ENCODE measurements at regions not wholly inside any gene's neighbourhood (a gene's known extent, or its start where the extent isn't known, plus 50 kb on each side); places are given as distances from the start of the nearest gene placed in this dataset.
"Not testable (repeated sequence)": the region's sequence is repeated elsewhere in the genome, so short reads cannot be mapped to it uniquely, and the experiment has no call there.

DNA sequence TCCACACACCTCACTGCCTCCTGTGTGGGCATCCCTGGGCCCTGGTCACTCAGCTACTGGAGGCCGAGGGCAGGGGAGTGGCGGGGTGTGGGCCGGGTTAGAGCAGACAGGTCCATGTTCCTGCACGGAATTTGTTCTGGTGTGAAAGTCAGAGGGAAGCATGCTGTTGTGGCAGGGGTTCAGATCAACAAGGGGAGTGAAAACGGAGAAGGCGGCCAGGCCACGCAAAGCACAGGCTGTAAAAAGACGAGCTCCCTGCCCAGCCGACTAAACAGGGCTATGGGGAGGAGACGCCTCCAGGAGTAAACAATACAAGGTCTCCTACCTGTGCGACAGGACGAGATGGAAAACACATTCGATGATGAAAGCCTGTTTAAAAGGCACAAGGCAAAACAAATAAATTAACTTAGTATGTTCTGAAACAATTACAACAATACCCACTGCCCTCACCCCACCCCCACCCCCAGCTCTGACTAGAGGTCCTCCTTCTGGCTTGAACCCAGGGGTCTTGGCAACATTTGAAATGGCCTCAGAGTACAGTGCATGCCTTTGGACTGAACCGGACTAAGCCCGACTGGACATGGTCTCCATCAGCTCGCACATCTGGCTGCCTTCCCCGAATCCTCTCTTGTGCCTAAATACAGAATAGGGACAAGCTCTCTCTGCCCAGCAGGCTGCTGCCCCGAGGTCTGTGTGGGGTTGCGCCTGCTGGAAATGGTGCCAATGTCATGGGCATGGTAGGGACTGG lies 274.9 kb upstream of the DIO3 start:
- DNase-seq (ENCODE audit: low spot score): no peak

GRCh38 chr14:101288436-101289229 lies 272.7 kb upstream of the DIO3 start:
- DNase-seq (ENCODE audit: low spot score): no peak

DNA sequence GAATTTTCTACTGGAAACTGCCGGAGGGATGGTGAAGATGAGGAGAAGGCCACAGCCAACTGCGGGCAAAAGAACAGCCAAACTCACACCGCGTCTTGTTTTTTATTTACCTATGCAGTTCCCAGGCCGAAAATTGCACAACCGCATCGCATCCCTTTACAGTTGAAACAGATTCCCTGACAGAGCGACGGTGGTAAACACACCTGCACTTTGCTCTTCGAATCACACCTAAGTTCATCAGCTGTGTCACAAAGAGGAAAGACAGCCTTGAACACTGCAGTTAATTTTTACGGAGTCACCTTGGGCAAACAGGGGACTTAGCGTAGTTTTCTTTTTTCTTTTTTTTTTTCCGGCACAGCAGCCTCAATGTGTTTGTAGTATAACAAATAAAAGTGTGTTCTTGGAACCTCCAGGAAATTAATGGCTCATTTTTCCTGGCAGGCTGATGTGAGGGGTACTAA lies 272.0 kb upstream of the DIO3 start:
- DNase-seq (ENCODE audit: low spot score): no peak

GRCh38 chr14:101289911-101290310 lies 271.4 kb upstream of the DIO3 start:
- no peak for DNase-seq (ENCODE audit: low spot score)

GRCh38 chr14:101290611-101291010 lies 270.7 kb upstream of the DIO3 start:
- no peak for DNase-seq (ENCODE audit: low spot score)

DNA sequence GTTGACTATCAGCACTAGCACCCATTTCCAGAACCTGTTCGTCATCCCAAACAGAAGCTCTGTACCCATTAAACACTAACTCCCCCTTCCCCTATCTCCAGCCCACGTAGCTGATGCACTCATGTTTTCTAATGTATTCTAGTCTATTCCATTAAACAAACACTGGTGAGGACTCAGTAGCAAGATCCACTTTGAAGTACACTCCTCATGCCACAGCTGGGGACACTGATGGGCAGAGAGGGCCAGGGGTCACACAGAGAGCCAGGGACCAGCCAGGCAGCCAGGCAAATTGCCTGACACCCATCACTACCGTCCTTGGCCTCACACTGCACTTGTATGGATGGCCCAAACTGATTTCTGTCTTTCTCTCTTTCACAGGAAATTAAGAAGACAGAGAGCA lies 269.9 kb upstream of the DIO3 start:
- DNase-seq (ENCODE audit: low spot score): no peak

GRCh38 chr14:101292448-101292847 lies 268.8 kb upstream of the DIO3 start:
- DNase-seq (ENCODE audit: low spot score): no peak

GRCh38 chr14:101293605-101294004 lies 267.7 kb upstream of the DIO3 start:
- DNase-seq (ENCODE audit: low spot score): no peak

- DNase-seq (ENCODE audit: low spot score): no peak
Observed at GRCh38 chr14:101294136-101294535, 267.2 kb upstream of the DIO3 start.

- DNase-seq (ENCODE audit: low spot score): not testable (repeated sequence)
Observed at GRCh38 chr14:101299781-101300180, 261.5 kb upstream of the DIO3 start.

DNA sequence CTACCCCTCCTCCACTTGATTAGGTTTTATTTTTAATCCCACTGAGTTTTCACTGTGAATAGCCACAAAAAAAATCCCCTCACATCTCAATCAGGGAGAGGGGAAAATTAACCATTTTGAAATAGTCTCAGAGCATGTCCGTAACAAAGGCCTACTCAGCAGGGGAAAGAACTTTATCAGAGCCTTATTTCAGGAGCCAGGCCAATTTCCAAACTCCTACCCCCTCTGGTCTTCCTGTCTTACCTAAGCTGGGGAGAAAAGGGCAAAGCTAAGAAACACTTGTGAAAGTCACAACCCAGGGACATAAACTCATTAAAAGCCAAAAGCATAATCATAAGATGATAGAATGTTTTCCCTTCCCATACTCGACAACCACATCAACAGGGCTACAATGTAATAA lies 260.3 kb upstream of the DIO3 start:
- no peak for DNase-seq (ENCODE audit: low spot score)

DNA sequence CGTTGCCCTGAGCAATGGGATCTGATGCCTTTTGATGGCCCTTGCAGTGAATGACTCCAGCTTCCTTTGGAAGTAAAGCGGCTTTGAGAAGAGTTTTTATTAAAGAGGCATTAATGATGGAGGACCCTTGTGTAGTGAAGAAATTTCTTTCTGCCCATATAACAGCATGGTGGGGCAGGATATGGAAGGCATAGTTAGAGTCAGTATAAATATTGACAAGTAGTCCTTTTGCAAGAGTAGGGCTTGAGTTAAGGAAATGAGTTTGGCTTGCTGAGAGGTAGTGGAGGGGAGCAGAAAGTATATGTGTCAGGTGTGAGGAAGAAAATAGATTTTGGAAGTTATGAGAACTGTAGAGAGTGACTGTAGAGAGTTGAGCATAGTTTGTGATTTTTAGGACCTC lies 254.1 kb upstream of the DIO3 start:
- DNase-seq (ENCODE audit: low spot score): not testable (repeated sequence)

DNA sequence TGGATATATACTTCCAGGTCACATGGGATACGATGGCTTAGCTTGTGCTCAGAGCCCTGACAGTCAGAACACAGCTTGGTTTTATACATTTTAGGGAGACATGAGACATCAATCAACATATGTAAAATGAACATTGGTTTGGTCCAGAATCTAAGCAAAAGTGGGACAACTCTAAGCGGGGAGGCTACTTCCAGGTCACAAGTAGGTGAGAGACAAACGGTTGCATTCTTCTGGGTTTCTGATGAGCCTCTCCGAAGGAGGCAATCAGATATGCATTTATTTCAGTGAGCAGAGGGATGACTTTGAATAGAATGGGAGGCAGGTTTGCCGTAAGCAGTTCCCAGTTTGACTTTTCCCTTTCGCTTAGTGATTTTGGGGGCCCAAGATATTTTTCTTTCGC lies 250.1 kb upstream of the DIO3 start:
- DNase-seq (ENCODE audit: low spot score): not testable (repeated sequence)

DNA sequence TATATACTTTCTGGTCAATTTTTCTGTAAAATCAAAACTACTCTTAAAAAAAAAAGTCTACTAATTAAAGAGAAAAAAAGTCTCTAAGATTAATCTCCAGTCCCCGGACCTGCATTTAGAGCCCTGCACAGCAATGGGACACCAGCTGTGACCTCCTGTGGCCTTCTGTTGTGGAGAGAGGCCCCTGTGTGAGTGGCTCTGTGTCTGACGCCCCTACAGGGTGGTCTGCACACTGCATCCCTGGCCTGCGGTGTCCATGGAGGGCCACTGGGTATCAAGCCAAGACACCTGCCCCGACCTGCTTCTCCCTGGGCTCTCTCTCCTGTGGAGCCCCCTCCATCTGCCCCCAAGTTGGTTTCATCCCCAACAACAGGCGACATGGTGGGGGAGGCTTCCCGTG lies 248.0 kb upstream of the DIO3 start:
- DNase-seq (ENCODE audit: low spot score): no peak

DNA sequence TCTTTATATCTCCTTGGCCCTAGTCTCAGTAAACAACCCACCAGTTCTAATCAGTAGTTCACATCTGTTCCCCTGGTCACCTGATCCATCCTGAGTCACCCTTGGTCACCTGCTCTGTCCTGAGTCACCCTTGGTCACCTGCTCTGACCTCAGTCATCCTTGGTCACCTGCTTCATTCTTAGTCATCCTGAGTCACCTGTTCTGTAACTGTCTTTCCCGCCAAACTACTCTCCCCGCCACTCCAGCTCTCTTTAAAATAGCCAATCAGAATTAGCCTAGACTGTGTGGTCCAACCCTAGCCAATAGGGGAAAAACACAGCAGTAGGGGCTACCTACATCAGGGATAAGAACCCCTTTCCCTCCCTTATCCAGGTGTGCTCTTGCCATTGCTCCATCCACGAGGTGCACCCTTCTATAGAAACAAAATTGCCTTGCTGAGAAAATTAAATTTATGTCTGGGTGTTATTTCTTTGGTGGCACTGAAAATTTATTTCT lies 245.4 kb upstream of the DIO3 start:
- no peak for DNase-seq (ENCODE audit: low spot score)

- DNase-seq (ENCODE audit: low spot score): no peak
Observed at GRCh38 chr14:101318271-101318670, 243.0 kb upstream of the DIO3 start.

DNA sequence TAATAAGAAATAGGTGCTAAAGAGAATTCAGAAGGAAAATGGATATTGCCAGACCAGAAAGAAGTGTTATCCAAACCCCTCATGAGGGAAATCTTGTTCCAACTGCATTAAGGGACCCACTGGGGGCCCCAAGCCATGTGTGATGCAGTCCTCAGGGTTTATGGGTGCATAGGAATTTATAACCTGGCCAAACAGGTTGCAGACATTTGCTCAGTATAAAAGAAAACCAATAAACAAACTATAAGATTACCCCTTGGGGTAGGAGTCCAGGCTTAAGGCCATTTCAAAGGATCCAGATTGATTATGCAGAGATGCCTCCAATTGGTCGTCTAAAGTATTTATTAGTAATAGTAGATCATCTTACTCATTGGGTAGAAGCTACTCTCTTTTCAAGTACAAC lies 240.9 kb upstream of the DIO3 start:
- no peak for DNase-seq (ENCODE audit: low spot score)

- DNase-seq (ENCODE audit: low spot score): no peak
Observed at GRCh38 chr14:101322223-101322622, 239.1 kb upstream of the DIO3 start.

DNA sequence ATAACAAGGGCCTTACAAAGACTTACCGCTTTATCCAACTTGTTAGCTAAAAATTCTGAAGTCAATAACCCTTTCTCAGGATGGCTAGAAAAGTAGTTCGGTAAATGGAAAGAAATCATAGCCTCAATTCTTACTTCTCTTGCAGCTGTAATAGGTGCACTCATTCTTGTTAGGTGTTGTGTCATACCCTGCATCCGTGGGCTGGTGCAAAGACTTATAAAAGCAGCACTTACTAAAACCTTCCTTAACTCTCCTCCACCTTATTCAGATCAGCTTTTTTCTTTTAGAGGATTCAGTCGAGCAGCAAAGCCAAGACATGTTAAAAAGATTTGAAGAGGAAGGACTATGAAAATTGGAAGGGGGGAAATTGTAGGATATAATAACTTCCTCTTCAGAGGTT lies 238.2 kb upstream of the DIO3 start:
- DNase-seq (ENCODE audit: low spot score): no peak

DNA sequence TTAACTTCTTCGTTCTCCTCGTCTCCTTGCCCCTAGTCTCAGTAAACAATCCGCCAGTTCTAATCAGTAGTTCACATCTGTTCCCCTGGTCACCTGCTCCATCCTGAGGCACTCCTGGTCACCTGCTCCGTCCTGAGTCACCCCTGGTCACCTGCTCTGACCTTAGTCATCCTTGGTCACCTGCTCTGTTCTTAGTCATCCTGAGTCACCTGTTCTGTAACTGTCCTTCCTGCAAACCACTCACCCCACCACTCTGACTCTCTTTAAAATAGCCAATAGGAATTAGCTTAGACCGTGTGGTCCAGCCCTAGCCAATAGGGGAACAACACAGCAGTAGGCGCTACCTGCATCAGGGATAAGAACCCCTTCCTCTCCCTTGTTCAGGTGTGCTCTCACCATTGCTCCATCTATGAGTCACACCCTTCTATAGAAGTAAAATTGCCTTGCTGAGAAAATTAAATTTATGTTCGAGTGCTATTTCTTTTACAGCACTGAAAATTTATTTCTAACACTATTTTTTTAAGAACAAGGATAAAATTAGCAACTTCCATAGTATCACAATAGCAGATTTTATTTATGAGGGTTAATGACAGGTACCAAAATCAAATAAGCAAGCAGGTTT lies 237.6 kb upstream of the DIO3 start:
- DNase-seq (ENCODE audit: low spot score): not testable (repeated sequence)

GRCh38 chr14:101325319-101325718 lies 236.0 kb upstream of the DIO3 start:
- DNase-seq (ENCODE audit: low spot score): no peak

DNA sequence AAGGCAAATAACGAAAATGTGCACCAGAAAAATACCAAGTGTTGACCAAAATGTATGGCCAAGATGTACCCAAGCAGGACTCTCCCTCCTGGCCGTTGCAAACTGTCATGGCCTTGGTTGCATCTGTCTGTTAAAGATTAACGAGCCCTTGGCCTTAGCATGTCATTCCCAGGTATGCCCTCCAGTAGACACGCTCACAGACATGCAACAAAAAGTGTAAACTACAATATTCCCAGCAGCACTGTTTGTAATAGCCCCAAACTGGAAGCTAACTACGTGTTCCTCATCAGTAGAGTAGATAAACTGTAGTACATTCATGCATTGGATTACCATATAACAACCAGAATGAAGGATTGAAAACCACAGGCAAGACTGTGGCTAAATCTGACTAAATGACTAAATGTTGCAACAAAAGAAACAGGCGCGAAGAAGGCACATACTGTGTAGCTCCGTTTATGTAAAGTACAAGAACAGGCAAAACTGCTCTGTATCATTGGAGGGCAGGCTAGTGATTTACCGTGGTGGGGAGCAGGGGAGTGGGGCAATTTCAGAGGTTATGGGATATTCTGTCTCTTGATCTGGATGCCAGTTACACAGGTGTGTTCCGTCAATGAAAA lies 232.8 kb upstream of the DIO3 start:
- DNase-seq (ENCODE audit: low spot score): no peak

Measured in hematopoietic multipotent progenitor cell treated with erythropoietin and hydrocortisone succinate and interleukin-3 and kit ligand, for 15 days (in vitro differentiated cells).